GM18867 (cell line): ENCODE measurements at regions not wholly inside any gene's neighbourhood (a gene's known extent, or its start where the extent isn't known, plus 50 kb on each side); places are given as distances from the start of the nearest gene placed in this dataset.

Experiments
- ATAC-seq: cut with Tn5 transposase; IDR thresholded peaks from one replicate; pipeline ENCODE4 v1.9.1; 2021; ENCODE audit warnings: mild to moderate bottlenecking, moderate library complexity; ENCODE audit not compliant: unreplicated experiment

DNA sequence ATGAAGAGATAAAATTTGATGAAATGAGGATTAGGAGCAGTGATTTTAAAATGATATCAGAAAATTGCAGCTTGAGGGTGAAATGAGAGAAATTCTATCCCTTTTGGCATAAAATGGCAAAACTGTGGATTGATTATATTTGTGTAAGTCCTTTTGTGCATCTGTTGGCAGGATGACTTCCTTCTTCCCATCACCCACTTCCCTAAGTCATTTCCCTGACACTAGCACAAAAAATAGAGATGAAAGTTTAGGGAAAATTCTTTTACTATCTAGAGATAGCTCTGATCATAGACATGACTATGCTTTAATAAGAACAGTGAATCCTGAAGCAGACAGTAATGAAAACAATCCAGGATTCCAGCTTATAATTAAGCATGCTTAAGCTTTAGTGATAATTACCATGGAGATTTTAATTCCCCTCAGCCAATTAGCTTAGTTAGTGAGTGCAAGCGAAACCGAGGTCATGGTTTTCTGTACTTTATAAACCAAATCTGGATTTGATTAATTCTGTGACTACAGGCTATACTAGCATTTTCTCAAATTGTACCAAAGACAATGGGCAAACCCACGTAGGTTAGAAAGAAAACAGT lies 163.6 kb upstream of the TARS1 start:
- ATAC-seq: no peak

GRCh38 chr5:33281431-33281843 lies 159.3 kb upstream of the TARS1 start:
- ATAC-seq: no peak

GRCh38 chr5:33282157-33282556 lies 158.6 kb upstream of the TARS1 start:
- no peak for ATAC-seq

DNA sequence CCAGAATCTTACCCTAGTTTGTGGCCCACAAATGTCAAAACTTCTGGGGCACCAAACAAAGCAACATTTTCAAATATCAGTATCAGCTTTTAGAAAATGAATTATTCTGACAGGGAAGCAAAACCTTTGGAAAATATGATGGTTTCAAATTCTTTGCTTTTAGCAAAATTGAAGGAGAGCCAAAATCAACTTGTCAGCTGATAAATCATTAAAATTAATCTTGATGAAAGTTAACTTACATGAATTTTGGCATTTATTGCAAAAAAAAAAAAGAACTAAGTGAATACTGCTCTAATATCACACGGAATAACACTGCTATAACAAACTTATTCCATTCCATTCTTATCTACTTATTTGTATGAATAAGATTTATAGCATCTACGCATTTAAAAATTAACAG lies 158.1 kb upstream of the TARS1 start:
- no peak for ATAC-seq

DNA sequence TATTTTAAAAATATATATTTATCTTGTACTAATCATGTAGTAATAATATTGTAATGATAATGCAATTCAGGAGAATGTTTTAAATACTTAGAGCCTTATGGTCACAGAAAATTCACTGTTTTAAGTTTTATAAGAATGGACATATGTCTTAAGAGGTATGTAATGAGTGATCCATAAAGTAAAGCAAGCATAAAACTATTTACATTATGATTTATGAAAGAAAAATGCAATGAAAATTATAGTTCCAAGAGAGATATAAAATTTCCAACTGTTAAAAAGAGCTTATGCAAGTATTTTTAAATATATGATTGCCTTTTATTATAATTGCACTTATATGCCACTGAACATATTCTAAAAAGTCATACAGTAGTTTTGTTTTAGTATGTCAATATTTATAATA lies 157.5 kb upstream of the TARS1 start:
- ATAC-seq: no peak

GRCh38 chr5:33284681-33285080 lies 156.1 kb upstream of the TARS1 start:
- ATAC-seq: no peak

DNA sequence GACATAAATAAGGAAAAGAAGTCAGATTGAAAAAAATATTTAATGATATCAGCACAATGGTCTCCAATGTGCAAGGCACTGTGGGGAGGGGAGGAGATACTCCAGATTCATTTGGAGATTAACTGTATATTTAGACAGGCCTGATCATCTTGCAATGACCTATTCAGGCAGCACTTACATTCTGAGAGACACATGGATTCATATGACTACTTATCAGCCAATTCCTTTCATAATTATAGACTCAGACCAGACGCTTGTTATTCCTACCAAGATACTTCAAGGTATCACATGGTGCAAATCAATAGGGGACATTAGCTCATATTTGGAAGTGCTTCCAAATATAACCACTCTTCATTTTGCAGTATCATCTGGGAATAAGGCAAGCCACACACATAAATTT lies 153.5 kb upstream of the TARS1 start:
- no peak for ATAC-seq

- ATAC-seq: no peak
Measured at GRCh38 chr5:33291216-33292000, 149.4 kb upstream of the TARS1 start.

DNA sequence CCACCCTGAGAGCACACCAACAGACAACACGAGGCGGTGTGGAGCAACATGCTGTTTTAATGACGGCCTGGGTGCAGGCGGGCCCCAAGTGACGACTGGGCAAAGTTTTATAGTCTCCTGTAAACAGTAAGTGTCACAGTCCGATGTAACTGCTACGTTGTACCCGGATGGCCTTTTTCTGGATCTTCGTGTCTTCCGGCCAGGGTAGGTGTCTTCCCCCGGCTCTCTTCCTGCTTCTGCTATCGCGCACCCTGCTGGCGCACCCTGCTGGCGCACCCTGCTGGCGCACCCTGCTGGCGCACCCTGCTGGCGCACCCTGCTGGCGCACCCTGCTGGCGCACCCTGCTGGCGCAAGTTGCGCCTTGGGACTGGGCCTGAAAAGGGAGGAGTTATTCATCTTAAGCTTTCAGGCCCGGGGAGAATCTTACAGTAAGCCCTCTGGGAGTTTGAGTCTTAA lies 143.0 kb upstream of the TARS1 start:
- ATAC-seq: no peak

DNA sequence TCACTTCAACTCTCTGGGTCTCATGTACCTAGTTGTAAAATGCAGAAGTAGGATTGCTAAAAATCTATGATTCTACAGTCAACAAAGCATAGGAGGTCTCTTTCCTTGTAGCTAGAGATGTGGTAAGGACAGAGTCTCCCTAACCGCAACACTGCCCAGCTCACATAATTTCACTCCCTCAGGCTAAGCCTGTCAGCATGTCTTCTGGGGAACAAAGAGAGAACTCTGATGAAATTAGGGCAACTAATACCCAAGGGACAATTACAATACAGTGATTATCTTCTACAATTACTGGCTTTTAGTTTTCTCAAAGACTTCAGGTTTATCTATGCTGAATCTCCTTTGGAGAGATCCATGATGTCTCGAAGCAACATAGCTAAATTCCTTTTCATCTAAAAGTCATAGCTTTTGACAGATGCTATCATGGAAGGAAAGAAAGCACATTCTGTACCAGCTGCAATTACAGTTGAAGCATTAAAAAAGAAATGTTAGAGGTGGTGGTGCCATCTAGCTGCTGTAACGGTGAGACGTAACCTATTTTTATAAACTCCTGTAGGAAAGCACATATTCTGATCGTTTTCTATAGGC lies 141.1 kb upstream of the TARS1 start:
- peak; percentile 24 for ATAC-seq

DNA sequence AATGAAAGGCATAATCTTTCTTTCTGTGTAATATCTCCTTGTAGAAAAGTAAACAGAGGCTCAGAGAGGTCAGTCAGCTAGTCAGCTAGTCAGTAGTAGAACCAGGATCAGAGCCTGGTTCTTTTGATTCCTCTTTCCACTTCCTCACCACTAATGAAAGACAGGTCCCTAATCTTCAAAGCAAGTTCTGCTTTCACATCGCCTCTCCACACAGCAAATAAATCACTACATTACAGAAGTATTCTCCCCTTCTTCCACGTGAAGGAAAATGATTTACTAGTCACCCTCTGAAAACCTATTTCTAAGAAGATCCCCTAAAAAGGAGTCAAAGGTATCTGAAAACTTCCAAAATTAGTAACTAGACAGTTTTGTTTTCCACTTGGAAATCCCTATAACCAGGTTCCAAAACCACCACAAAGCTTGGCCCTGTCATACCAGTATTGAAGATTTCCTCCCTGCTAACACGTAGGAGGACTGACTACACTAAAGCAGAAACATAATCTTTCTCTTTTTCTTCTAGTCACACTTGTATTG lies 140.5 kb upstream of the TARS1 start:
- peak; percentile 68 for ATAC-seq

GRCh38 chr5:33303579-33304095 lies 137.1 kb upstream of the TARS1 start:
- no peak for ATAC-seq

DNA sequence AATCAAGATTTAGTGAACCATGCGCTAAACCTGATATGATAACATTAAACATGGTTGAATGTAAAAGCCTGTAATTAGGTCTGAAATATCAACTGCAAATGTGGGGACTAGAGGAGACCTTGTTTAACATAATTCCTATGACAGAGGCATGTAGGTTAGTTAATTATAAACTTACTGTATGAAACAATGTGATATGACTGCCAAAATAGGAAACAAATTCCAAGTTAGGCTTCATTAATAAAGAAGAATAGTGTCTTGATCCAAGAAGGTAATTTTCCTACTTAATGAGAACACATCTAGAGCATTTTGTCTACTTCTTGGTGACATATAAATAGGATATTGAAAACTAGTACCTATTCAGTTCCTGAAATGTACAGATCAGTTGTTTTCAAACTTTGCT lies 136.2 kb upstream of the TARS1 start:
- ATAC-seq: no peak

GRCh38 chr5:33305572-33305971 lies 135.2 kb upstream of the TARS1 start:
- no peak for ATAC-seq

GRCh38 chr5:33306758-33307157 lies 134.0 kb upstream of the TARS1 start:
- no peak for ATAC-seq

DNA sequence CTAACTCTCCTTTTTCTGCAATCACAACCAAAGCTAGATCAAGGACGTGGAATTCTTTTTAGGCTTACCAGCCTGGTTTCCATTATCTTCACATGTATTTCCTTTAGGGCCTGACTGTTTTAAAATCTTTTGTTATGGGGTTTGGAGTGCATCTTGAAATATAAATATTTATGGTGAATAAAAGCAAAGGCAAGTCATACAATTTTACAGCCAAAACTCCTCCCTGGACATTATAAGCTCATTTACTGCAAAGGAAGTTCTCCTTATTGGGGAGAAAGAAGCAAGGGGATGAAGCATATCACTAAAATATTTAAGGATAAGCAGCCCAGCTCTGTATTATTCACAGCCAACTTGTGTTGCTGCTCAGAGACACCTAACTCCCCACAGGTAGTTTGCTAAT lies 132.2 kb upstream of the TARS1 start:
- ATAC-seq: no peak

GRCh38 chr5:33309068-33309467 lies 131.7 kb upstream of the TARS1 start:
- no peak for ATAC-seq

DNA sequence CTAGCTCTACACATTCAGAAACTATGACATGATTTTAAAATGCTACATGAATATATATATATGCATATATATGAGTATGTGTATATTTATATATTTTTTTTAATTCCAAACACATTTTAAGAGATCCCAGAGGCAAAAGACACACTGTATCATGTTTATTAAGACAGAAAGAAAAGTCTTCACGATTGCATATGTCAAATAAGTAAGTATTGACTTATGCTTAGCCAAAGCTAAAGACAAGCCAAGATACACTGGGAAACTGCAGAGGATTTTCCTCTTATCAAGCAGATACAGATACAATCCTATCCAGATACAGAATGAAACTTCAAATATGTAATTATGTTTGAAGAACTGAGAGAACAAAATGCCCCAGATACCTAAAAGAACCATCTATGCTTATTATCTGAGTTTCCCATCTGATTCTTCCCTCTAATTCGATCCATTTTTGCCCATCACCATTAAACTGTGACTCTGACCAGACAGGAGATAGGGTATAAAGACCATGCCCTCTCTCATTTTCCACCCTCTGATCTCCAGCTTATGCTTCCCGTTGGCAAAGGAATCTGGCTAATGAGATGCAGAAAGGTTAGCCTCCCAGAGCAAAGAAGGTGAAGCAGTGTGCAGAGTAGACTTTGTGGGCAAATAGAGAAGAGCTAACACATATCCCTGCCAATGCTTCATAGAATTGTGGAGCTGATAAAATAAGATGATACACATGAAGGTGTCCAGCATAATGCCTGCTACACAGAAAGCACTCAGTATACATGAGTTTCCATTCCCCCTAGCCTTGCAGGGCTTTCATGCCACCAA lies 131.0 kb upstream of the TARS1 start:
- ATAC-seq: no peak

GRCh38 chr5:33310451-33310850 lies 130.3 kb upstream of the TARS1 start:
- ATAC-seq: no peak

DNA sequence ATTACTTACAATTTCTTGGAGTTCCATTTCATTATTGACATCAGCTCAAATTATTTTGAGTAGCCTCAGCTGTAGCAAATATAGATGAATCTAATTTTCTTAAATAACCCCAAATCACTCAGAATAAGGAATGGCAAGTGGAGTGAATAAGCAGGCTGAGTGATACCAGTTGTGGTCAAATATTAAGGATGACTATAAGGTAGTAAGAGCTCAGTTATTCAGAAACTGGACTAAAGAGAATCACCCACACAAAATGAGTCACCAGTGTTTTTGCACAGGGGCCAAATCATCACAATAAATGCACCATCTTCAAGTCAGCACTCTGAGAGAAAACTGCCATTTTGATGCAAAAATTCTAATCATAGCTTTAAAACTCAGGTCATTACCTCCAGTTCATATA lies 128.9 kb upstream of the TARS1 start:
- ATAC-seq: no peak
